GM18511 (cell line): ENCODE measurements at regions not wholly inside any gene's neighbourhood (a gene's known extent, or its start where the extent isn't known, plus 50 kb on each side); places are given as distances from the start of the nearest gene placed in this dataset.
"Not testable (repeated sequence)": the region's sequence is repeated elsewhere in the genome, so short reads cannot be mapped to it uniquely, and the experiment has no call there.

ENCODE experiments used
- ATAC-seq: cut with Tn5 transposase; IDR thresholded peaks from one replicate; pipeline ENCODE4 v1.9.1; 2021; ENCODE audit warnings: mild to moderate bottlenecking, moderate library complexity; ENCODE audit not compliant: unreplicated experiment

- ATAC-seq, result not testable (repeated sequence)
Measured at GRCh38 chr10:47711428-47711827, 52.0 kb downstream of the SYT15B start.

DNA sequence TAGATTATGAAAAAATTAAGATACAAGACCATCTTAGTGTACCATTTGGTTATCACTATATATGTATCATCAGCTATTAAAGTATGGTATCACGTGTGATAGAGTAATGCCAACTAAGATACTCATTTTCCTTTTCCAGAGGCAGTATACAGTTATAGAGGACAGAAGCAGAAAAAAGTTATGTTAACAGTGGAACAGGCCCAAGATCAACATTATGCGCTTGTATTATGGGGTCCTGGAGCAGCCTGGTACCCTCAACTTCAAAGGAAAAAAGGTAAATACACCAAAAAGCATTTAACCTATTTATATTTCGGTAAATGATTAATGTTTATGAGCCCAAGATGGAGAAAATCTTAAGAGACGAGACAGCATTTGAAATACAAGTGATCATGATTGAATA is 52.9 kb downstream of the SYT15B start:
- not testable (repeated sequence) for ATAC-seq

DNA sequence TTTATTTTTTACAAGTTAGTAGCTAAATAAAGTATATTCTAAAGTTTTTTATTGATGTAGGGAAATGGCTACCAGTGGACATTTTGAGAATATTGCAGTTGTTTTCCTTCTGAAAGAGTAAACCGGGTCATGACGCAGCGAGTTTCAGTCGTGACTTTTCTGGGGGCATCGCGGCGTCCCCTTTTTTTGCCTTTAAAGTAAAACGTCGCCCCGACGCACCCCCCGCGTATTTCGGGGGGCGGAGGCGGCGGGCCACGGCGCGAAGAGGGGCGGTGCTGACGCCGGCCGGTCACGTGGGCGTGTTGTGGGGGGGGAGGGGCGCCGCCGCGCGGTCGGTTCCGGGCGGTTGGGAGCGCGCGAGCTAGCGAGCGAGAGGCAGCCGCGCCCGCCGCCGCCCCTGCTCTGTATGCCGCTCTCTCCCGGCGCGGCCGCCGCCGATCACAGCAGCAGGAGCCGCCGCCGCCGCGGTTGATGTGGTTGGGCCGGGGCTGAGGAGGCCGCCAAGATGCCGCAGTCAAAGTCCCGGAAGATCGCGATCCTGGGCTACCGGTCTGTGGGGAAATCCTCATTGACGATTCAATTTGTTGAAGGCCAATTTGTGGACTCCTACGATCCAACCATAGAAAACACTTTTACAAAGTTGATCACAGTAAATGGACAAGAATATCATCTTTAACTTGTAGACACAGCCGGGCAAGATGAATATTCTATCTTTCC is 57.5 kb downstream of the SYT15B start:
- peak; percentile 97 for ATAC-seq

- not testable (repeated sequence) for ATAC-seq
Measured at GRCh38 chr10:47701285-47701684, 62.1 kb downstream of the SYT15B start.

GRCh38 chr10:47699854-47700253 is 63.5 kb downstream of the SYT15B start:
- not testable (repeated sequence) for ATAC-seq

DNA sequence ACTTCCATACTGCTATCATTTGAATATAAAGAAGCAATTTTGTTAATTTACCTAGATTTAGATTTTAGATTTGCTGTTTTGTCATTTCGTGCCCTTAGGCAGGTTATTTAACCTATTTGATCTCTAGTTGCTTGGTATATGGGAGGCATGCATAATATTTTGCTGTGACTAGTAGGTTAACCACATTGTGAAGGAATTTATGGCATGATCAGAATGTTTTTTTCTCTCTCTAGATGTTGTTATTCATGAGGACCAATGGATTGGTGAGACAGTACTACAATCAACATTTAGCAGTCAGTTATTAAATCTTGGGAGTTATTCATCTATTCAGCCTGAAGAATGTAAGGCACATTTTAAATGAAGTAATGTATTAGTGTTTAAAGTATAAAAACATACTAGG is 67.2 kb downstream of the SYT15B start:
- ATAC-seq, result not testable (repeated sequence)

GRCh38 chr10:47695149-47695548 is 68.2 kb downstream of the SYT15B start:
- not testable (repeated sequence) for ATAC-seq

DNA sequence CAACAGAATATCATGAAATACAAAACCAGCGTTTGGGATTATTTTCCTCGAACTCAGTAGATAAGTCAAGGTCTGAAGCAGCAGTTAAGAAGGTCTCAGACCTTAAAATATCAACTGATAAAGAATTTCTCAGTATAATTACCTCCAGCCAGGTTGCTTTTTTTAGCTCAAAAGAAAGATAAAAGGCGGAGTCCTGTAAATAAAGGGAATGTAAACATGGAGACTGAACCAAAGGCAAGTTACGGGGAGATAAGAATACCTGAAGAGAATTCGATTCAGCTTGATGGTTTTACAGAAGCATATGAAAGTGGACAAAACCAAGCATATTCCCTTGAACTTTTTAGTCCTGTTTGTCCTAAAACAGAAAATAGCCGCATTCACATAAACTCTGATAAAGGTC is 73.1 kb downstream of the SYT15B start:
- not testable (repeated sequence) for ATAC-seq

DNA sequence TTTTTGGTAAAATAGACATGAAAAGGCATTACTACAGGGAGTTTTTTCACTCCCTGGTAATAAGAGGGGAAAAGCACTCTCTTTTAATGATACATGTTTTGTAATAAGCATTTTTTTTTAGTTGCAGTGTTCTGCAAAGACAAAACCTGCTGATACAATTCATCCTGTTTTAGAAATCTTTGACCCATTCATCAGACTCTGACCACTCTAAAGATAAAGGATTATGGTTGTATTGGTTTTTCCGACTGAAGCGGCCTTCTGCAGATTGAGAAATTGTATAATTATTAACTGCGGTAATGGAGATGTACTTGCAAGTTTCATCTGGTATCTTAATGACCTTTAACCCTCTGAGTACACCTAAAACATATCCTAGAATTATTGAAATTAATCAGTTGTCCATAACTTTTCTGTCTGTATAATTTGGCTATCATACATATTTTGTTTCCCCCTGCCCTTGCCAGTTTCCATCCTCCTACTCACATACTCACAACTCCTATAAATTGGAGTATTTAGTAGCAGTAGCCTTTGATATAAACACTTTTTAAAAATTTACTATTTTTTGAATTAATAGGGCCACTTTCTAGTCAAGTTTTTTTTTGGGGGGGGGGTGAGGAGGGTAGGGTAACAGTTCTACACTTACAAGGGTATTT is 79.4 kb downstream of the SYT15B start:
- not testable (repeated sequence) for ATAC-seq

DNA sequence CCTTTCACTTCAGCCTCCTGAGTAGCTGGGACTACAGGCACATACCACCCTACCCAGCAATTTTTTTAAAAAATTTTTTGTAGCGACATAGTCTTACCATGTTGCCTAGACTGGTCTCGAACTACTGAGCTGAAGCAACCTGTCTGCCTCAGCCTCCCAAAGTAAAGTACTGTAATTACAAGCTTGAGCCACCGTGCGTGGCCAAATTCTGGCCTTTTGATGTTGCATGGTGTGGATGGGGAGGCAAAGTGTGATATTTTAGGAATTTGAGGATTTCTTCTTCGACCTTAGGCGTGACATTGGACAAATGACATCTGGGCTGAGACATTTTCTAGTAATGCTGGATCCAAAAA is 81.8 kb downstream of the SYT15B start:
- not testable (repeated sequence) for ATAC-seq

- ATAC-seq, result not testable (repeated sequence)
Measured at GRCh38 chr10:47680848-47681637, 82.3 kb downstream of the SYT15B start.

DNA sequence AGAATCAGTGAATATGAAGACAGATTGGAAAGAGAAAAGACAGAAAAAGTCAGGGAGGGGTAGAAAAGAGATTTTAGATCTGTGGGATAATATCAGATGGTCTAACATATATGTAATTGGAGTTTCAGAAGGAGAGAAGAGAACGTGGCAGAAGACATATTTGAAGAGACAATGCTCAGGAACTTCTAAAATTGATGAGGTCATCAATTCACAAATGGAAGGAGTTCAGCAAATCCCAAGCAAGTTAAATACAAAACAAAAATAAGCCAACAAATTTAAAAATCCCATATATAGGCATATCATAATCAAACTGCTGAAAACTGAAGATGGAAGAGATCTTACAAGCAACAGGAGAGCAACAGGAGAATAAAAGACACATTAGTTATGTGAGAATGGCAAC is 87.3 kb downstream of the SYT15B start:
- ATAC-seq, result not testable (repeated sequence)

- not testable (repeated sequence) for ATAC-seq
Measured at GRCh38 chr10:47675577-47675976, 87.8 kb downstream of the SYT15B start.

GRCh38 chr10:47673128-47673527 is 90.3 kb downstream of the SYT15B start:
- not testable (repeated sequence) for ATAC-seq

GRCh38 chr10:47670857-47671256 is 92.5 kb downstream of the SYT15B start:
- ATAC-seq, result not testable (repeated sequence)

- not testable (repeated sequence) for ATAC-seq
Measured at GRCh38 chr10:47661955-47662577, 101.3 kb downstream of the SYT15B start.

DNA sequence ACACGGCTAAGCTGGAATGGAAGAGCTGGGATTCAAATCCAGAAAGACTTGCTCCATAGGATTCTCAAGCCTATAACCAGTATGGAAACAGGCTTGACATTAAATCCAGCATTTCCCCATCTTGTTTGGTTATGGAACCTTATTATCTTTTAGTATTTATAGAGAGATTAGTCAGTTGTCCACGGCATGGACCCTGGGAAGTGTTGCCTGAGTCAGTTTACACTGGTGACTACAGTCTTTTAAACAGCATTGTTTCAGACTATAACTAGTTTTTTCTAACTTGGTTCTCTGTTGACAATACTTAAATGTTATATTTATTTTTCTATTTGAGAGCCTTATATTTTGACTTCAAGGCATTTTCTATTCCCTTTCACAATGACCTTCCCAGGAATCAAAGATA is 106.7 kb downstream of the SYT15B start:
- not testable (repeated sequence) for ATAC-seq

GRCh38 chr10:47654161-47654560 is 109.2 kb downstream of the SYT15B start:
- ATAC-seq, result not testable (repeated sequence)

DNA sequence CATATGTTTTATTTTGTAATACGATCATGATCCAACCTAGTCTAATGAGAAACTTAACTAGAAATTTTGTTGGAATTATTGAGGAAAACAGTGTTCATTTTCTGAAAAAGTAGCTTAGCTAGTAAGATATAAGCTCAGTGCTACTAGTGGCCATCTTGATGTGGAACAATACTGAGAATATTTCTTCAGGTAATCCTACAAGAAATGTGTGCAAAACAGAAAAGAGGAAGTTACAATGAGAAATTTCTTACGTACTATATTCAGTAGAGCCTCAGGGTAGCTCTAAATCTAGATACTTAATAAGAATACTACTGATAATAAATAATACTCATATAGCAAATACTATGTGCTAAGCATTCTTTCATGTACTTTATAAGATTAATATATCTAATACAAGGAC is 114.8 kb downstream of the SYT15B start:
- not testable (repeated sequence) for ATAC-seq

DNA sequence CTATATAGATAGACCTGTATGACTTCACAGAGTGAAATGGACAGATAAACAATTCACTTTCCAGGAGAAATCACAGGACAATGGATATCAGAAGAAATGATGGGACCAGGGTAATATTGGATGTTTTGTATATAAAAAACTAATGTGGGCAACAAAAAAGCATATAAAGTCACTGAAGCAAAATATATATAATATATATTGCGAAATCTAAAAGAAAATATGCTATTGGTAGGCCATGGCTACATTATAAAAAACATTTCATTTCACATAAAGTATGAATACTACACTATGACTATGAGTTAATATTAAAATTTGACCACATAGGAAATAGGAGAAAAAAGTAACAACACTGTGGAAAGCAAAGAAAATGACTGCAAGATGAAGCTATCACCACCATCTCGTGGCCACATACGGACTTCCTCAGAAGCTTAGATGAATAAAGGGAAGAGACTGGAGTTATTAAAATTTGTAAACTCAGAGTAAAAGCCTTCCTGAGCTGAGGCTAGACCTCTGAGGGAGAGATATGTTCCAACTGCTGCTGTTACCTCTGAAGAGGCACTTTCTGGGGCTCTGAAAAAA is 115.8 kb downstream of the SYT15B start:
- ATAC-seq, result not testable (repeated sequence)
